TTC549 (cell line): ENCODE measurements at regions not wholly inside any gene's neighbourhood (a gene's known extent, or its start where the extent isn't known, plus 50 kb on each side); places are given as distances from the start of the nearest gene placed in this dataset.

ENCODE experiments used
- FAIRE-seq: peaks from 2 replicates; lab custom pipeline; 2012; peaks lifted over from hg19 to GRCh38; lab: Jason Lieb, UNC

- no peak for FAIRE-seq
These were observed 322.5 kb upstream of the CPXCR1 start for GRCh38 chrX:88424541-88424940.

- FAIRE-seq: no peak
These were observed 321.3 kb upstream of the CPXCR1 start for GRCh38 chrX:88425739-88426138.

- no peak for FAIRE-seq
These were observed 309.5 kb upstream of the CPXCR1 start for GRCh38 chrX:88437563-88437962.

GRCh38 chrX:88438209-88438608 lies 308.8 kb upstream of the CPXCR1 start:
- no peak for FAIRE-seq

GRCh38 chrX:88439935-88440334 lies 307.1 kb upstream of the CPXCR1 start:
- no peak for FAIRE-seq
